ENCODE measurements at regions not wholly inside any gene's neighbourhood (a gene's known extent, or its start where the extent isn't known, plus 50 kb on each side); places are given as distances from the start of the nearest gene placed in this dataset.

DNA sequence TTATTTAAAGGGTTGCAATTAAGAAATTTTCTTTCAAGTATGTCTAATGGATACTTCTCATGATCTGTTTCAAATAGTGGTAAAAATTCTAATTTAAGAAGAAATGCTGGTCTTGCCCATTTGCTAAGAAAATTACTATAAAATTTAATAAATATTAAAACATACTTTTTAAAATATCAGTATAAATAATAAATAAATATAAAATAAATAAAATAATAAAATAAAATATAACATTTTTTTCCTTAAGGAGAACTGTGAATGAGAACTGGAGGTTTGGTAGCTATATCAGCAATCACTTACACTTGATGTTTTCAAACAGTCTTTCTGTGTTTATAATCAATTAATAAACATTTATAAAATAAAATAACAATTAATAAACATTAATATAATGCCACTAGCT lies 266.1 kb downstream of the HGF start:
- TF ChIP-seq CTCF (conservative IDR thresholded peaks at IDR 0.05; ENCODE audit: low read depth, low read length) (no peak), EZH2 (IDR thresholded peaks at IDR 0.05; ENCODE audit: low read length, unreplicated experiment) (no peak), EZH2phosphoT487 (IDR thresholded peaks at IDR 0.05; ENCODE audit: borderline replicate concordance, low read length) (no peak)
